ENCODE measurements at regions not wholly inside any gene's neighbourhood (a gene's known extent, or its start where the extent isn't known, plus 50 kb on each side); places are given as distances from the start of the nearest gene placed in this dataset.

- no peaks in the 10 kb centered on the region for H3K36me3 Mint-ChIP-seq (ENCODE audit: low read depth)
- intact Hi-C loops (cut with micrococcal nuclease): loop anchor here (10.0 kb wide), 1 partner anchor 105 kb away; no protein-coding TSS in a partner anchor
- ChIA-PET POLR2A (no interaction called here), CTCF (no interaction called here)
- no peak for TF ChIP-seq CTCF (IDR thresholded peaks at IDR 0.05)
- ATAC-seq (no peak), DNase-seq (no peak)
- no peak overlapping the region for H3K27ac Mint-ChIP-seq
- peaks cover 8% of the 10 kb centered on the region for H3K27me3 Mint-ChIP-seq
- H3K9me3 Mint-ChIP-seq: no peaks in the 10 kb centered on the region
- H3K4me3 Mint-ChIP-seq: no peak overlapping the region
- no peaks in the 10 kb centered on the region for H3K4me1 Mint-ChIP-seq (ENCODE audit: low read depth)
Observed at GRCh38 chr2:19759880-19760279, 141.9 kb downstream of the TTC32 start.

GRCh38 chr2:19758658-19759057 lies 143.1 kb downstream of the TTC32 start:
- Mint-ChIP-seq H3K36me3 (ENCODE audit: low read depth) (no peaks in the 10 kb centered on the region), H3K4me1 (ENCODE audit: low read depth) (no peaks in the 10 kb centered on the region), H3K27ac (no peak overlapping the region), H3K9me3 (no peaks in the 10 kb centered on the region), H3K4me3 (no peak overlapping the region), H3K27me3 (peaks cover 8% of the 10 kb centered on the region)
- intact Hi-C loops (cut with micrococcal nuclease): no loop called here
- CTCF ChIA-PET: no interaction called here
- no peak for ATAC-seq
- TF ChIP-seq CTCF (IDR thresholded peaks at IDR 0.05): no peak
- POLR2A ChIA-PET: no interaction called here
- DNase-seq: no peak

GRCh38 chr2:19757586-19757985 lies 144.2 kb downstream of the TTC32 start:
- ATAC-seq (no peak), DNase-seq (no peak)
- CTCF ChIA-PET: no interaction called here
- Mint-ChIP-seq H3K27me3 (peaks cover 8% of the 10 kb centered on the region), H3K9me3 (no peaks in the 10 kb centered on the region), H3K36me3 (ENCODE audit: low read depth) (no peaks in the 10 kb centered on the region), H3K4me3 (no peak overlapping the region), H3K27ac (no peak overlapping the region), H3K4me1 (ENCODE audit: low read depth) (no peaks in the 10 kb centered on the region)
- intact Hi-C loops (cut with micrococcal nuclease): no loop called here
- no peak for TF ChIP-seq CTCF (IDR thresholded peaks at IDR 0.05)
- POLR2A ChIA-PET: no interaction called here

- POLR2A ChIA-PET: no interaction called here
- H3K4me3 Mint-ChIP-seq: no peak overlapping the region
- no peak overlapping the region for H3K27ac Mint-ChIP-seq
- ATAC-seq: no peak
- CTCF ChIA-PET: no interaction called here
- DNase-seq: no peak
- intact Hi-C loops (cut with micrococcal nuclease): no loop called here
- no peaks in the 10 kb centered on the region for H3K36me3 Mint-ChIP-seq (ENCODE audit: low read depth)
- peaks cover 6% of the 10 kb centered on the region for H3K27me3 Mint-ChIP-seq
- no peaks in the 10 kb centered on the region for H3K4me1 Mint-ChIP-seq (ENCODE audit: low read depth)
- TF ChIP-seq CTCF (IDR thresholded peaks at IDR 0.05): no peak
- H3K9me3 Mint-ChIP-seq: no peaks in the 10 kb centered on the region
Observed at GRCh38 chr2:19754907-19755306, 146.9 kb downstream of the TTC32 start.

GRCh38 chr2:19753818-19754217 lies 148.0 kb downstream of the TTC32 start:
- Mint-ChIP-seq H3K27ac (no peak overlapping the region), H3K9me3 (no peaks in the 10 kb centered on the region), H3K4me1 (ENCODE audit: low read depth) (no peaks in the 10 kb centered on the region), H3K36me3 (ENCODE audit: low read depth) (no peaks in the 10 kb centered on the region), H3K4me3 (no peak overlapping the region), H3K27me3 (peaks cover 6% of the 10 kb centered on the region)
- CTCF ChIA-PET: no interaction called here
- intact Hi-C loops (cut with micrococcal nuclease): no loop called here
- POLR2A ChIA-PET: no interaction called here
- no peak for TF ChIP-seq CTCF (IDR thresholded peaks at IDR 0.05)
- no peak for DNase-seq
- ATAC-seq: no peak
